HG03066 (cell line): ENCODE measurements at regions not wholly inside any gene's neighbourhood (a gene's known extent, or its start where the extent isn't known, plus 50 kb on each side); places are given as distances from the start of the nearest gene placed in this dataset.

ENCODE experiments used
- ATAC-seq: cut with Tn5 transposase; IDR thresholded peaks from one replicate; pipeline ENCODE4 v1.9.1; 2021; ENCODE audit warnings: low read depth; ENCODE audit not compliant: unreplicated experiment

GRCh38 chr12:77163074-77164038, 98.0 kb upstream of the E2F7 start:
- no peak for ATAC-seq

GRCh38 chr12:77161944-77162343, 96.6 kb upstream of the E2F7 start:
- ATAC-seq = no peak

- no peak for ATAC-seq
These were observed 95.6 kb upstream of the E2F7 start for GRCh38 chr12:77160931-77161330.

- ATAC-seq = no peak
These were observed 88.3 kb upstream of the E2F7 start for GRCh38 chr12:77153706-77154105.

- ATAC-seq = no peak
These were observed 87.3 kb upstream of the E2F7 start for GRCh38 chr12:77152623-77153193.

- no peak for ATAC-seq
These were observed 85.7 kb upstream of the E2F7 start for GRCh38 chr12:77151030-77151429.

GRCh38 chr12:77133566-77133965, 68.2 kb upstream of the E2F7 start:
- ATAC-seq = no peak

- ATAC-seq = no peak
These were observed 66.7 kb upstream of the E2F7 start for GRCh38 chr12:77131977-77132490.

- no peak for ATAC-seq
These were observed 64.8 kb upstream of the E2F7 start for GRCh38 chr12:77130193-77130592.

- no peak for ATAC-seq
These were observed 59.4 kb upstream of the E2F7 start for GRCh38 chr12:77124767-77125166.

- no peak for ATAC-seq
These were observed 57.3 kb upstream of the E2F7 start for GRCh38 chr12:77122661-77123060.

- no peak for ATAC-seq
These were observed 56.9 kb upstream of the E2F7 start for GRCh38 chr12:77122236-77122635.

- ATAC-seq = no peak
These were observed 55.1 kb upstream of the E2F7 start for GRCh38 chr12:77120156-77121085.

- ATAC-seq = no peak
These were observed 53.3 kb upstream of the E2F7 start for GRCh38 chr12:77118696-77119095.

GRCh38 chr12:77116277-77116676, 50.9 kb upstream of the E2F7 start:
- ATAC-seq = no peak

- no peak for ATAC-seq
These were observed 50.1 kb upstream of the E2F7 start for GRCh38 chr12:77115471-77115870.
